AML-193 (cell line): ENCODE measurements at regions not wholly inside any gene's neighbourhood (a gene's known extent, or its start where the extent isn't known, plus 50 kb on each side); places are given as distances from the start of the nearest gene placed in this dataset.

Experiments used
- DNase-seq, 2 experiments: peaks; one replicate each; lab custom pipeline; 2025; lab: John Stamatoyannopoulos, UW

DNA sequence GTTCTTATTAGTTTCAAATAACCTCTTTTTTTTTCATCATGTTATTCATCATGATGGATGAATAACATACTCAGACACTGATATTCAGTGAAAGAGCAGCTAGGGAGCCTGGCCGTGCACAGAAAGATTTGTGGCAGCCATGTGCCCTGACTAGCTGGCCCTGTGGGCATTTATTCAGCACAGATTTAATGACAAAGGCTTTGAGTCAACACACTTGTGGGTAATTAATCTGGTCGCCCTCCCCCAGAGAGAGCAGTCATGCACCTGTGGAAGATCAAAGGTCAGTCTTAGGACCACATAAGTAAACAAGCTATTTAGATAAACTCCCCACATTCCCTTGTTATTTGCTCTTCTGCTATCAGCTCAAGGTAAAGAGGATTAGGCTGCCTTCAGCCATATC is 153.2 kb upstream of the HMCN1 start:
- no peak for DNase-seq

- no peak for DNase-seq
Measured at GRCh38 chr1:185578293-185578692, 155.9 kb upstream of the HMCN1 start.

DNA sequence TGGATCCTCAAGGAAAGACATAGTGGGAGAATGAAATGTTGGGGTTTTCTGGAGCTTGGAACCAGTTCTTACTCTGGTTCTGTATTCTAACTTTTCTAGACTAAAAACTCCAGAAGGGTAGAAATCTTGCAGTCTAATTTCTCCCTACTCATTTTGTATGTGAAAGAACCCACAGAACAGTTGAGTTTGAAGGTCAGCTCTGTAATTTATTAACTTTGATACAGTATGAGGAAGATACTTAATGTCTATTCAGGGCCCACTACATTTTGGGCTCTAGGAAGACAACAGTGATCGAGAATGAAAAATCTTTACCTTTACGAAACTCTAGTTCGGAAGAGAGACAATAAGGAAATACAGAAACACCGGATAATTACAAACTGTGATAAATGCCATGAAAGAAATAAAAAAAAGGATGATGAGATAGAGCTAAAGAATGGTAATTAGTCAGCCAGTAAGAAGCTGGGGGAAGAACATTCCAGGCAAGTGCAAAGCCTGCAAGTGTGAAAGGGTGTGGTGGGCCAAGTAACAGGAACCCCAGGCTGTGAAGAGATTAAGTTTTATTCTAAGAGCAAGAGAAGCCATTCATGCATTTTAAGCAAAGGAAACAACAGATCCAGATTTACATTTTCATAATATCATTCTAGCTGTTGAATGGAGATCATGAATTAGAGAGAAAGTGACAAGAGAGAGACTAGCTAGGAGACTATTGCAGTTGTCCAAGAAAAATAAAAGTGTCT is 159.9 kb upstream of the HMCN1 start:
- DNase-seq: no peak

- DNase-seq: peak; percentile 33 to 45
Measured at GRCh38 chr1:185573677-185574076, 160.5 kb upstream of the HMCN1 start.

DNA sequence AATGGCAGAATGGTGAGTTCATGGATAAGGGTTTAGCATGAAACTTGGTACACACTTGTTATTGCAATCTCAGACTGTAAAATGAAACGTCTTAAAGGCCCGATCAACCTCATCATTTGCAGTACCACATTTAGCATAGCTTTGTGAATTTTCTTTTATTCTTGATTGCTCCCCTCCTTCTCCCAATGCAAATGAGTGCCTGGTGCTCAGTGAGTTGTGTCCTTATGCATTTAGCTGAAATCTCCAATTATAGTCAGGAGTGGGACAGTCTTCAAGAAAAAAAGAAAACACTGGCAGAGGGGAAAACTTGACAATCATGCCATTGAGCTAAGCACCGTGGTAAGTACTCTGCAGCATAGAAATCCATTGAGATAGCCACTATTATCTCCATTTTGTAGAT is 161.0 kb upstream of the HMCN1 start:
- no peak for DNase-seq

DNA sequence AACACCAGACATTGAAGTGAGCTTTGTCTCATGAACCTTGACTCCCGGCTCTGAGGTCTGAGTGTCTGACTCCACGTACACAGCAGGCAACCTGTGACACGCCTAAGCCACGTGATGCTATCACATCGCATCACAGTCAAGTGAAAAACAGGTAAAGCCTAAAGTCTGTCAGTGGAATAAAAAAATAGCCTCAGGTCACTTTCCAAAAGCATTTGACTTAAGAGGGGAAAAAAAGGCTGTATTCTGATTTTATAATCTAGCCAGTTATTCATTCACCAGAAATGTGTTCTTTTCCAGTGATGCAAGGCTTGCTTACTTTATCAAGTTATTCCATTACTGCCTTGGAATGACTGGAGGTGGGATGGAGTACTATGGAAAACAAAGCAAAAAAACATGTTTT is 163.2 kb upstream of the HMCN1 start:
- no peak for DNase-seq

- DNase-seq: peak; percentile 79 to 83
Measured at GRCh38 chr1:185568155-185569123, 165.8 kb upstream of the HMCN1 start.

DNA sequence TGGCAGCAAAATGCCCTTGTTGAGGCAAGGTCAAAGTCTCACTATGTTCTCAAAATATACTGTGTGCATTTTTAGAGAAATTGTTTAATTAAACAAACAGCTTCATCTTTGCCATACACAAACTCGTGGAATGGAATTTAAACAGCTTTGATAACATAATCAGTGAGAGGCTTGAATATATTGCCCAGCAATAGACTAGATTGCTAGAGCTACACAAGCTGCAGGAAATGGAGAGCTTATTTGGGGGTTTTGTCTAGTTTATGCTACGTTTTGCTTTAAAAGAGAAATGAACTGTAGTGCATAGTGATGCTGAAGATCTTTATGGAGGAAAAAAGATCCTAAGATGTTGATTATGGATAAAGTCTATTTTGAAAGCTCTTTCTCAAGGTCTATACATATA is 166.8 kb upstream of the HMCN1 start:
- no peak for DNase-seq

DNA sequence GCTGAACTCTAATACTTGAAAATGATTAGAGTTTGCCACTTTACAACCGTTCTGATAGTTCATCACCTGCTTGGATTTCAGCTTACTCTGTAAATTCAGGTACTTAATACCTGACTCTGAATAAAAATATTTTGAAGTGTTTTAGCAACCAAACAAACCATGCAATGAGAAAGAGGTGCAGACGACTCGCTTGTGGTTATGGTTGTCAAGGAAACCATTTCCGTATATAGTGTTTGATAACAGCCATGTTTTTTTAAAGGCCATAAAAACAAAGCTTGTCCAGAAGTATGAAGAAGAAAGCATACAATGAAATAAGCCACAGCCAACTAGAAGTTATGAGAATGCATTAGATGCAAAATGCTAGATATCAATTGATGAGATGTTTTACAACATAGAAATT is 167.2 kb upstream of the HMCN1 start:
- no peak for DNase-seq

DNA sequence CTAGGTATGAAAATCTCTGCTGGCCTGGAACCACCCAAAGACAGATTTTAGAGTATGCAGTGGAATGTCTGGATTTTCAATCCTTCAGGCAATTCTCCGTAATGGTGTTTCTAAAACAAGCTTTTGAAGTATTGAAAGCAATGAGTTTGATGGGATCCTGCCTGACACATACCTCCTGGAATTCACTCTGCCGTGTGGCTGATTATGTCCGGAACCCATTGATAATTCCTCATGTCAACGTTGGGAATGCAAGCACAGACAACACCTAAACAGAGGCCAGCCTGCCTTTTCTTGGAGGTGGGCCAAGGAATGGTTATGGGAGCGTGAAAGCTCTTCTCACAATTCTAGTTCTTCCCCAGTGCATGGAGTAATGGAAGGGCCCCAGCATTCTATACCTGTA is 168.9 kb upstream of the HMCN1 start:
- no peak for DNase-seq

DNA sequence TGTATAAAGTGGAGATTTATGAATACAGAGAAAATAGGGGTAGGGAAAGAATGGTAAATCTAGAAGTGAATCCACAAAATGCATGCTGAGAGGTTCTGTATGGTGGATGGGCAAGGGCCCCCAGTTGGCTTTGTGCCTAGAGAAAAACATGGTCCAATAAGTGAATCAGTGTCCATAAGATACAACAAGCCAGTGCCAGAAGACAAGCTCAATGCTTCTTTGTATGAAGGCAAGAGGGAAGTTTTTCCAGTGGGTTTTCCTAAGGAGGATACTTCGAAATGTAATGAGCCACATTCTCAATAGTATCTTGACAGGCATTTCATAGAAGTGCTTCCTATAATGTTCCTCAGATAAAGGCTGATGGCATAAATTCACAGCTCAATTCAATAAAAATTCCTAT is 169.4 kb upstream of the HMCN1 start:
- DNase-seq: no peak

GRCh38 chr1:185562461-185563359 is 171.5 kb upstream of the HMCN1 start:
- DNase-seq: no peak

- no peak for DNase-seq
Measured at GRCh38 chr1:185561629-185562028, 172.6 kb upstream of the HMCN1 start.

DNA sequence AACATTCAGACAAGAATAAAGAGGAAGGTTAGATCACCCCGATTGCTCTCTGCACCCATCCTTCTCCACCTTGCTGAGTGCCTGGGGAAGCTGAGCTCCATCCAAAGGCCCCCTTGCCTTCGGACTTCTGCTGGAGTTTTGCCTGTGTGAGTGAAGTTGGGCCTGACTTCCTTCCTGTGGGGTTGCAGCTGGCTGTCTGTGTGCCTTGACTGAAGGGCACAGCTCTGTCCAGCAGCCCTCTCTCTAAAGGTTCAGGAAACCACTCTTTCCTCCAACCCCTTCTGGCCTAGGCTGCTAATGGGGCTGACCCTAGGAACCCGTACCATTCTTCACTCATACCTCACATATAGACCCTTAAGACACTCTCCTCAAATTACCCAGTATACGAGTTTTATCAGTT is 173.4 kb upstream of the HMCN1 start:
- DNase-seq: peak; percentile 51 to 55

- peak; percentile 84 to 85 for DNase-seq
Measured at GRCh38 chr1:185559684-185560331, 174.4 kb upstream of the HMCN1 start.

GRCh38 chr1:185559151-185559550 is 175.0 kb upstream of the HMCN1 start:
- DNase-seq: no peak

- DNase-seq: no peak
Measured at GRCh38 chr1:185556561-185556960, 177.6 kb upstream of the HMCN1 start.

GRCh38 chr1:185555743-185556142 is 178.4 kb upstream of the HMCN1 start:
- no peak for DNase-seq

DNA sequence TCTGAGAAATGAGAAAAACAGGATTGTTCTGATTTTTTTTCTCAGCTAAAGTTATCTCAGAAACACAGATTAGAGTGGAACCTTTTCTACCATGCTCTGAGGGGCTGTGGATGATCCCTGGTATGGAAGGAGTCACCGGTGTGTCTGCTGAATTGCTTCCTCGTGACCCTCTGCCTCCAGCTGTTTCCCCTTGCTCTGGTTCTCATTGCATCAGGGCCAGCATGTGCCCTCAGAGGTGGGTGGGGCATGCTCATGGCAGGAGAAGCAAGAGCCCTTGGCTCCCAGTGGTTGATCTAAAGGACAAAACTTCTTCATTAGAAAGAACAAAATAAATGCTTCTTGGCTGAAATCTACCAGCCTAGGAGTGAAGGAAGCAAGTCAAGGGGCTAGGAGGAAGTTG is 183.2 kb upstream of the HMCN1 start:
- no peak for DNase-seq

GRCh38 chr1:185549906-185550305 is 184.3 kb upstream of the HMCN1 start:
- no peak for DNase-seq

GRCh38 chr1:185546029-185546428 is 188.2 kb upstream of the HMCN1 start:
- DNase-seq: no peak

GRCh38 chr1:185541871-185542301 is 192.3 kb upstream of the HMCN1 start:
- DNase-seq: no peak
